ENCODE measurements at regions not wholly inside any gene's neighbourhood (a gene's known extent, or its start where the extent isn't known, plus 50 kb on each side); places are given as distances from the start of the nearest gene placed in this dataset.

DNA sequence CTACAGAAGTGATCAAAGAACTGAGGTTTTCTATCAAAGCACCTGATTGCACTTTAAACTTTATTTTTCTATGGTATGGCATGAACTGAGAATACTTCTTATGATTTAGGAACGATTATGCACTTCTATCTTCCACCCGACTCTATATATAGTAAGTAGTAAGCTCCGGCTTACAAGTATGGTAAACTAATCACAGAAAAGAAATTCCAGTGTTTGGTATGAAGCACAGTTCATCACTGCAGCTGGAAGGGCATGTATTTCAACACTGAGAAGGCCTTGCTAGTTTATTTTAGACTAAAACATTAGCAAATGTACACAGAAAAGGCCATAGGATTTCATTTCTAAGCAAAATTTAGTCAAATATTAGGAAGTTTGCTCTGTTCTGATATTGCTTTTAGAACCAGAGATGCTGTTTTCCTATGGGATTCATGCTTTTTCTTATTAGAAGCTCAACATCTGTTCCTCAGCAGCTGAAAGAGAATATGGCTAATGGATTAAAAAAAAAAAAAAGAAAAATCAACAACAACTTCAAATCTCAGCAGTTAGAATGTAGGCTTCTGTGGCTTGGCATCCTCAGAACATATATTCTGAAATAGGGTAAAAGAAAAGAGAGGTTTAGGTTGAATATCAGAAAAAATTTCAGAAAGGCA is 273.5 kb downstream of the C4orf33 start:
- 95% methylated on average over 3 of the region's 3 CpGs for whole genome bisulfite sequencing
- Histone ChIP-seq H3K27ac (ENCODE audit: low read depth in 1 of 2, low read length in 1 of 2) (no peak overlapping the region), H3K4me3 (ENCODE audit: low read length in 2 of 2) (no peak overlapping the region), H3K27me3 (ENCODE audit: control insufficient read depth in 2 of 2, insufficient read depth in 1 of 2, low read length in 1 of 2) (no peaks in the 10 kb centered on the region), H3K36me3 (ENCODE audit: control insufficient read depth in 2 of 2, insufficient read depth in 2 of 2, low read length in 1 of 2) (no peaks in the 10 kb centered on the region), H3K9me3 (ENCODE audit: control insufficient read depth in 2 of 2, insufficient read depth in 1 of 2, low read length in 1 of 2) (no peaks in the 10 kb centered on the region), H3K4me1 (ENCODE audit: control insufficient read depth in 2 of 2, insufficient read depth in 2 of 2, low read length in 2 of 2) (no peaks in the 10 kb centered on the region)
- DNase-seq (ENCODE audit: low read depth in 6 of 9, low spot score in 9 of 9): no peak

DNA sequence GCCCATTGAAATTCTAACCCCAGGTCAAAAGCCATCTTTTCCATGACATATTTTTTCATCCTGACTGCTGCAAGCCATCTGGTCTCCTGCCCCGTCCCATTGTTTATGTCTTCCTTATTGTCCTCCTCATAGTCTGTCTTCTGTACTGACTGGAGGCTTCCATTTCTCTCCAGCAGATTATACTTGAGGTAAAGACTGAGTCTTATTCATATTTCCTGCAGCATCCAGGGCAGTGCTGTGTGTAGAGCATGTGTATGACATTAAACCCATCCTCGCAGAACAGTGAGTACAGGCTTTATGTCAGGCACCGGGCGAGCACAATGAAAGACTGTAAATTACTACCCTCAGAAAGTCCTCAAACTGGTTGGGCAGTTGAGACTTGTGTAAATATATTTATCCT is 275.1 kb downstream of the C4orf33 start:
- no peaks in the 10 kb centered on the region for H3K4me1 ChIP-seq (ENCODE audit: control insufficient read depth in 2 of 2, insufficient read depth in 2 of 2, low read length in 2 of 2)
- no peaks in the 10 kb centered on the region for H3K9me3 ChIP-seq (ENCODE audit: control insufficient read depth in 2 of 2, insufficient read depth in 1 of 2, low read length in 1 of 2)
- 94% methylated on average over 4 of the region's 4 CpGs for WGBS
- no peaks in the 10 kb centered on the region for H3K27me3 ChIP-seq (ENCODE audit: control insufficient read depth in 2 of 2, insufficient read depth in 1 of 2, low read length in 1 of 2)
- no peaks in the 10 kb centered on the region for H3K36me3 ChIP-seq (ENCODE audit: control insufficient read depth in 2 of 2, insufficient read depth in 2 of 2, low read length in 1 of 2)
- no peak for DNase-seq (ENCODE audit: low read depth in 6 of 9, low spot score in 9 of 9)
- no peak overlapping the region for H3K27ac ChIP-seq (ENCODE audit: low read depth in 1 of 2, low read length in 1 of 2)
- no peak overlapping the region for H3K4me3 ChIP-seq (ENCODE audit: low read length in 2 of 2)

DNA sequence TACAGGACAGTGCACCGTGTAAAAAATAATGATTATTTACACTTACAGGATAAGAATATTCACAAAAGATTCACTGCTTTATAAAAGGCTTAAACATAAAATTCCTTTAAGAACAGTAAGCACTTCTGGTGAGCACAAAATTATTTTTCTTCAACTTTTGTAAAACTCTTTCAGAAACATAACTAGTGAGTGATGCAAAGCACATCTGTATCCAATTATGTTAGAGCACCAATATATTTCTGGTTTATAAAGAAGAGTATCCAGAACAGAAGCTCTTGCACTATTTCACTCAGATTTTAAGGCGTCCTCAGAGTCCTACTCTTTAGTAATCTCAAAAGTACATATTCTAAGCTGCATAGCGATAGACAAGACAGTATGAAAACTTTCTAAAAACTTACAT is 276.0 kb downstream of the C4orf33 start:
- Histone ChIP-seq H3K4me3 (ENCODE audit: low read length in 2 of 2) (no peak overlapping the region), H3K4me1 (ENCODE audit: control insufficient read depth in 2 of 2, insufficient read depth in 2 of 2, low read length in 2 of 2) (no peaks in the 10 kb centered on the region), H3K27ac (ENCODE audit: low read depth in 1 of 2, low read length in 1 of 2) (no peak overlapping the region), H3K27me3 (ENCODE audit: control insufficient read depth in 2 of 2, insufficient read depth in 1 of 2, low read length in 1 of 2) (no peaks in the 10 kb centered on the region), H3K36me3 (ENCODE audit: control insufficient read depth in 2 of 2, insufficient read depth in 2 of 2, low read length in 1 of 2) (no peaks in the 10 kb centered on the region), H3K9me3 (ENCODE audit: control insufficient read depth in 2 of 2, insufficient read depth in 1 of 2, low read length in 1 of 2) (no peaks in the 10 kb centered on the region)
- no peak for DNase-seq (ENCODE audit: low read depth in 6 of 9, low spot score in 9 of 9)
- 96% methylated on average over 3 of the region's 3 CpGs for WGBS

DNA sequence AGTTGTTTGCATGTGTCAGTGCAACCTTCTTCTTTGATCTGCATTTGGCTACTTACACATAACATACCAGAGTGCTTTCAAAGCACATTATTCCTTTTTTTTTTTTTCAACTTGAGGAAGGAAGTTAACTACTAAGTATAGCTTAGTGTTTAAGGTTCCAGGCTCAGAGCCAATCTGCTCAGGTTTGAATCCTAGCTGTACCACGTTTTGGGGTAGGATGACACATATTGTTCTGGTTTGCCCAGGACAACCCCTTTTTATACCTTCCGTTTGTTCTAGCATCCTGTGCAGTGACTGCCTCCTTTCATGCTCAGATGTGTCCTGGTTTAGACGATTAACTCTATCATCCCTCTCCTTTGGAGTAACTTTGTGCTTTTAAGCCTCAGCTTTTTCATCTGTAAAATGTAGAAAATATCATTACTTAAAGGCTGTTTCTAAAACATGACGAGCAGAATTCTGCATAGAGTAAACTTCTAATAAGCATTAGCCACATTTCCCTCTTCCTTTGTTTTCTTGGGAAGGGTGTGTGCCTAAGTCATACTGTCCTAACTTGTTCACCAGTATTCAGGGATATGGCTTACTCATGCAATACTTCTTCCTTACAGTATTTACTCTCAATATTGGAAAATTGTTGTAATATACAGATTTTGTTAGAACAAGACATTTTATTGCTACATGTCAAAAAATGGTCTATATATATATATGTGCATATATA is 281.3 kb downstream of the C4orf33 start:
- no peak for DNase-seq (ENCODE audit: low read depth in 6 of 9, low spot score in 9 of 9)
- no peak overlapping the region for H3K27ac ChIP-seq (ENCODE audit: low read depth in 1 of 2, low read length in 1 of 2)
- H3K9me3 ChIP-seq (ENCODE audit: control insufficient read depth in 2 of 2, insufficient read depth in 1 of 2, low read length in 1 of 2): no peaks in the 10 kb centered on the region
- H3K4me3 ChIP-seq (ENCODE audit: low read length in 2 of 2): no peak overlapping the region
- H3K27me3 ChIP-seq (ENCODE audit: control insufficient read depth in 2 of 2, insufficient read depth in 1 of 2, low read length in 1 of 2): no peaks in the 10 kb centered on the region
- no peaks in the 10 kb centered on the region for H3K4me1 ChIP-seq (ENCODE audit: control insufficient read depth in 2 of 2, insufficient read depth in 2 of 2, low read length in 2 of 2)
- 37% methylated on average over 4 of the region's 4 CpGs for WGBS
- no peaks in the 10 kb centered on the region for H3K36me3 ChIP-seq (ENCODE audit: control insufficient read depth in 2 of 2, insufficient read depth in 2 of 2, low read length in 1 of 2)

DNA sequence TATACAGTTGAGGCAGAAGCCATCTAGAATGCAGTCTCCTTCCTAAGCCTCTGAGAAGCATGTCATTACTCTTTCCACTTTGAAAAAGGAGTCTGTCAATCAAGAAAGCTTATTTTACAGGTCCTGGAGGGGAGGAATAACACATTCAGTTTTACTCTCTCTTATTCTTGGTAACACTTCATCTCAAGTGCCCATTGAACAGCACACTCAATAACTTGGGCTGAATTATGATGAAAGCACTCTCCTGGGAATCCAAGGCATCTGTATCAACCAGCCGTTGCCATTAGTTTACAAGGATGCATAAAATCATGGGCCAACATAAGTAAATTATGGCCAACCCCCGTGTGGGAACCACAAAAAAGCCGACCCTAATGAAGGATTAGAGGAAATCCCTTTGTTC is 282.4 kb downstream of the C4orf33 start:
- Histone ChIP-seq H3K27ac (ENCODE audit: low read depth in 1 of 2, low read length in 1 of 2) (no peak overlapping the region), H3K36me3 (ENCODE audit: control insufficient read depth in 2 of 2, insufficient read depth in 2 of 2, low read length in 1 of 2) (no peaks in the 10 kb centered on the region), H3K9me3 (ENCODE audit: control insufficient read depth in 2 of 2, insufficient read depth in 1 of 2, low read length in 1 of 2) (no peaks in the 10 kb centered on the region), H3K27me3 (ENCODE audit: control insufficient read depth in 2 of 2, insufficient read depth in 1 of 2, low read length in 1 of 2) (no peaks in the 10 kb centered on the region), H3K4me1 (ENCODE audit: control insufficient read depth in 2 of 2, insufficient read depth in 2 of 2, low read length in 2 of 2) (no peaks in the 10 kb centered on the region), H3K4me3 (ENCODE audit: low read length in 2 of 2) (no peak overlapping the region)
- WGBS: 49% methylated on average over 3 of the region's 3 CpGs
- no peak for DNase-seq (ENCODE audit: low read depth in 6 of 9, low spot score in 9 of 9)

DNA sequence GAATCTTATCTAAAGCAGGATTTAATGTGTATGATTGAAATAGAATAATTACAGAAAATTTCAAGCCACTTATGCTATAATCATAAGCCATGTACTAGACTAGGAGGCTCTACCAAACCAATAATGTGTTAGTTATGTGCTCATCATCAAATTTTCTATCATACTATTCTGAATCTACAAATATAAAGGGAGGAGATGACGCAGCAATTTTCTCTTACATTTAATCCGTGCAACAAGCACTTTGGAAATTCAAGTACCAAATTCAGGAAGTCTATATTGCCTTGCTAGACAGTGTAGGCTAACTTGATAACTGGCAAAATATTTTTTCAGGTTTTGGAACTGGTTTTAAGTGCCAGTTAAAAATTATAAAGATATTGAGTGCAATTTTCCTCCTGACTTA is 283.5 kb downstream of the C4orf33 start:
- no peak for DNase-seq (ENCODE audit: low read depth in 6 of 9, low spot score in 9 of 9)
- H3K27me3 ChIP-seq (ENCODE audit: control insufficient read depth in 2 of 2, insufficient read depth in 1 of 2, low read length in 1 of 2): no peaks in the 10 kb centered on the region
- WGBS: 54% methylated on average over 2 of the region's 2 CpGs

DNA sequence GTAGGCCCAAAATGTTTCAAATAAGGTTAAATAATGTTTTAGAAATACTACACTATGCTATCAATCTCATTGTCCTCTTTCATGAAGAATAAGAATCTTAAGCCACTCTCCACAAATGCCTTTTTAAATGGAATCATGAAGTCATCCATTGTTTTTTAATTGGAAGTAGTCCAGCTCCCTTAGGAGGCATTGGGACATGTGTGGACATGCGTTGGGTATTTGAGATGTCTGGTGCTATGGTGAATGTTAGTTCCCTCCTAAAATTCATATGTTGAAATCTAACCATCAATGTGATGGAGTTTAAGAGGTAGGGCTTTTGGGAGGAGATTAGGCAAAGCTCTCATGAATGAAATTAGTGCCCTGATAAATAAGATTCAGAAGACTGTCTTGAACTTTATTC is 289.0 kb downstream of the C4orf33 start:
- Histone ChIP-seq H3K27ac (ENCODE audit: low read depth in 1 of 2, low read length in 1 of 2) (no peak overlapping the region), H3K27me3 (ENCODE audit: control insufficient read depth in 2 of 2, insufficient read depth in 1 of 2, low read length in 1 of 2) (no peaks in the 10 kb centered on the region)
- 96% methylated on average over 1 of the region's 1 CpG for WGBS

More for the DNA sequence above, 283.5 kb downstream of the C4orf33 start:
- H3K4me1 ChIP-seq (ENCODE audit: control insufficient read depth in 2 of 2, insufficient read depth in 2 of 2, low read length in 2 of 2): no peaks in the 10 kb centered on the region
- no peaks in the 10 kb centered on the region for H3K36me3 ChIP-seq (ENCODE audit: control insufficient read depth in 2 of 2, insufficient read depth in 2 of 2, low read length in 1 of 2)
- H3K27ac ChIP-seq (ENCODE audit: low read depth in 1 of 2, low read length in 1 of 2): no peak overlapping the region
- no peaks in the 10 kb centered on the region for H3K9me3 ChIP-seq (ENCODE audit: control insufficient read depth in 2 of 2, insufficient read depth in 1 of 2, low read length in 1 of 2)
- H3K4me3 ChIP-seq (ENCODE audit: low read length in 2 of 2): no peak overlapping the region

DNA sequence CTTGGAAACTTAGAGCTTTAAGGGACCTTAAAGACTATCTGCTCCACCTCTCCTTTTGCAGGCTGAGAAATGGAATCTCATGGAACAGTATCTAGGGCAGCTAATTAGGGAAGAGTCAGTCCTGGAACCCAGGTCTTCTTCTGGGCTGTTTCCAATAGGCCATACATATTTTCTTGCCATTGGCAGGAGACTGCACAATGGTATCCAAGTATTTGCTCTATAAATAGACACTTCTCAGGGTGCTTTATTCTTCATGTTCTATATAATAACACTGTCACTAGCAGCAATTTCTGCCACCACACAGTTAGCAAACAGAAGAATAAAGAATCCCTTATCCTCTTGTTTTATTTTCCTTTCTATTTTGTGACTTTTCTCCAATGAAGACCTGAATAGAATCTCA is 291.7 kb downstream of the C4orf33 start:
- H3K36me3 ChIP-seq (ENCODE audit: control insufficient read depth in 2 of 2, insufficient read depth in 2 of 2, low read length in 1 of 2): no peaks in the 10 kb centered on the region
- H3K27ac ChIP-seq (ENCODE audit: low read depth in 1 of 2, low read length in 1 of 2): no peak overlapping the region
- no peaks in the 10 kb centered on the region for H3K27me3 ChIP-seq (ENCODE audit: control insufficient read depth in 2 of 2, insufficient read depth in 1 of 2, low read length in 1 of 2)
- no peak for DNase-seq (ENCODE audit: low read depth in 6 of 9, low spot score in 9 of 9)
- no peaks in the 10 kb centered on the region for H3K4me1 ChIP-seq (ENCODE audit: control insufficient read depth in 2 of 2, insufficient read depth in 2 of 2, low read length in 2 of 2)
- no peak overlapping the region for H3K4me3 ChIP-seq (ENCODE audit: low read length in 2 of 2)
- H3K9me3 ChIP-seq (ENCODE audit: control insufficient read depth in 2 of 2, insufficient read depth in 1 of 2, low read length in 1 of 2): peaks cover 0 to 8% of the 10 kb centered on the region in 2 donors

More for the DNA sequence above, 289.0 kb downstream of the C4orf33 start:
- no peak for DNase-seq (ENCODE audit: low read depth in 6 of 9, low spot score in 9 of 9)
- no peaks in the 10 kb centered on the region for H3K4me1 ChIP-seq (ENCODE audit: control insufficient read depth in 2 of 2, insufficient read depth in 2 of 2, low read length in 2 of 2)
- no peak overlapping the region for H3K4me3 ChIP-seq (ENCODE audit: low read length in 2 of 2)
- no peaks in the 10 kb centered on the region for H3K9me3 ChIP-seq (ENCODE audit: control insufficient read depth in 2 of 2, insufficient read depth in 1 of 2, low read length in 1 of 2)
- H3K36me3 ChIP-seq (ENCODE audit: control insufficient read depth in 2 of 2, insufficient read depth in 2 of 2, low read length in 1 of 2): no peaks in the 10 kb centered on the region

DNA sequence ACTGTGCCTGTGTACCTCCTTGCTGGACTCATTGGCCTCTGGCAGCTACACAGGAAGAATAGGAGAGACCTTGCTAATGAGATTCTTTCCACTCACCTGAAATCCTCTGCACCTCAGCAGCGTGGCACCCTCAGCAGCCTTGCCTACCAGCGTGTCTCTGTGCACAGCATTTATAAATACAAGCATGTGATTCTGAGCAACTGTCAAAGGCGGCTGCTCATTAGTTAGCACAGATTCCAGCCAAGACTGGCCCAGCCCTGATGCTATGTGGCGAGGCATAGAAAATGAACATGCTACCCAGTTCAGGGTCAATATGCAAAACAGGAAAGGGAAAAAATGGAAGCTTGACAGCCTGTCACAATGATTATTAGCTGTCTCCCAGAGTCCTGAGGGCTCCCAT is 298.0 kb downstream of the C4orf33 start:
- WGBS: 93% methylated on average over 4 of the region's 4 CpGs
- H3K36me3 ChIP-seq (ENCODE audit: control insufficient read depth in 2 of 2, insufficient read depth in 2 of 2, low read length in 1 of 2): no peaks in the 10 kb centered on the region
- no peak overlapping the region for H3K4me3 ChIP-seq (ENCODE audit: low read length in 2 of 2)
- no peaks in the 10 kb centered on the region for H3K27me3 ChIP-seq (ENCODE audit: control insufficient read depth in 2 of 2, insufficient read depth in 1 of 2, low read length in 1 of 2)
- H3K4me1 ChIP-seq (ENCODE audit: control insufficient read depth in 2 of 2, insufficient read depth in 2 of 2, low read length in 2 of 2): no peaks in the 10 kb centered on the region
- no peak for DNase-seq (ENCODE audit: low read depth in 6 of 9, low spot score in 9 of 9)
- H3K27ac ChIP-seq (ENCODE audit: low read depth in 1 of 2, low read length in 1 of 2): no peak overlapping the region
- H3K9me3 ChIP-seq (ENCODE audit: control insufficient read depth in 2 of 2, insufficient read depth in 1 of 2, low read length in 1 of 2): peaks cover 0 to 17% of the 10 kb centered on the region in 2 donors
